GM04504 (cell line): ENCODE measurements at regions not wholly inside any gene's neighbourhood (a gene's known extent, or its start where the extent isn't known, plus 50 kb on each side); places are given as distances from the start of the nearest gene placed in this dataset.

Source experiments
- DNase-seq: peaks from one replicate; pipeline ENCODE4 v3.0.0-alpha.2; 2012; ENCODE audit warnings: low read depth

GRCh38 chr5:105413406-105413990, 1850.9 kb upstream of the NUDT12 start:
- no peak for DNase-seq

GRCh38 chr5:105409695-105410094, 1847.1 kb upstream of the NUDT12 start:
- no peak for DNase-seq

- no peak for DNase-seq
Observed at GRCh38 chr5:105407200-105407599, 1844.6 kb upstream of the NUDT12 start.

GRCh38 chr5:105397749-105398148, 1835.2 kb upstream of the NUDT12 start:
- DNase-seq = no peak

GRCh38 chr5:105392710-105393149, 1830.1 kb upstream of the NUDT12 start:
- DNase-seq = no peak

- DNase-seq = no peak
Observed at GRCh38 chr5:105392122-105392709, 1829.6 kb upstream of the NUDT12 start.

- no peak for DNase-seq
Observed at GRCh38 chr5:105380126-105380525, 1817.5 kb upstream of the NUDT12 start.

- DNase-seq = no peak
Observed at GRCh38 chr5:105371169-105371568, 1808.6 kb upstream of the NUDT12 start.

- no peak for DNase-seq
Observed at GRCh38 chr5:105350486-105351140, 1788.0 kb upstream of the NUDT12 start.

- DNase-seq = no peak
Observed at GRCh38 chr5:105331558-105331957, 1769.0 kb upstream of the NUDT12 start.

GRCh38 chr5:105330185-105330584, 1767.6 kb upstream of the NUDT12 start:
- no peak for DNase-seq

- DNase-seq = no peak
Observed at GRCh38 chr5:105304859-105305258, 1742.3 kb upstream of the NUDT12 start.

- DNase-seq = no peak
Observed at GRCh38 chr5:105288946-105289345, 1726.4 kb upstream of the NUDT12 start.

GRCh38 chr5:105283134-105283533, 1720.5 kb upstream of the NUDT12 start:
- DNase-seq = no peak

- DNase-seq = no peak
Observed at GRCh38 chr5:105274079-105274478, 1711.5 kb upstream of the NUDT12 start.

GRCh38 chr5:105263515-105263914, 1700.9 kb upstream of the NUDT12 start:
- no peak for DNase-seq

- DNase-seq = no peak
Observed at GRCh38 chr5:105259581-105260217, 1697.1 kb upstream of the NUDT12 start.

GRCh38 chr5:105238561-105238960, 1676.0 kb upstream of the NUDT12 start:
- no peak for DNase-seq

- DNase-seq = no peak
Observed at GRCh38 chr5:105230516-105231157, 1668.0 kb upstream of the NUDT12 start.

- DNase-seq = no peak
Observed at GRCh38 chr5:105218018-105218417, 1655.4 kb upstream of the NUDT12 start.

- DNase-seq = no peak
Observed at GRCh38 chr5:105213078-105213477, 1650.5 kb upstream of the NUDT12 start.

- no peak for DNase-seq
Observed at GRCh38 chr5:105207066-105207465, 1644.5 kb upstream of the NUDT12 start.

GRCh38 chr5:105197531-105197930, 1634.9 kb upstream of the NUDT12 start:
- no peak for DNase-seq
